H1 (cell line): ENCODE measurements at regions not wholly inside any gene's neighbourhood (a gene's known extent, or its start where the extent isn't known, plus 50 kb on each side); places are given as distances from the start of the nearest gene placed in this dataset.

Experiments
- PHF8 ChIP-seq: fragments of 200-600 bp; sonication (generic); conservative IDR thresholded peaks from 2 replicates; pipeline ENCODE4 v1.7.1; 2012; ENCODE audit warnings: low read depth, mild to moderate bottlenecking, inconsistent platforms, low read length, moderate library complexity
- POLR2AphosphoS5 ChIP-seq: IDR thresholded peaks from 2 replicates; pipeline ENCODE4 v1.6.1; 2011; ENCODE audit warnings: low read depth, low read length
- TF ChIP-seq, protein P1 (sequence below), 3 experiments: IDR thresholded peaks; 1 replicate in 2 of 3; 2 replicates in 1 of 3; pipeline versions ENCODE4 v1.5.1 to v1.6.1; 2011; ENCODE audit warnings: low read length in 3 of 3, mild to moderate bottlenecking in 3 of 3, inconsistent platforms in 2 of 3, low read depth in 1 of 3, moderate library complexity in 1 of 3; ENCODE audit not compliant: insufficient read depth in 1 of 3; ENCODE audit errors: control extremely low read depth in 1 of 3
- TF ChIP-seq, protein P2 (sequence below): fragments of 300-600 bp; sonication (generic); IDR thresholded peaks from 2 replicates; pipeline ENCODE4 v1.7.1; 2012; ENCODE audit warnings: low read length, moderate library complexity, mild to moderate bottlenecking, inconsistent platforms; ENCODE audit not compliant: insufficient replicate concordance

DNA sequence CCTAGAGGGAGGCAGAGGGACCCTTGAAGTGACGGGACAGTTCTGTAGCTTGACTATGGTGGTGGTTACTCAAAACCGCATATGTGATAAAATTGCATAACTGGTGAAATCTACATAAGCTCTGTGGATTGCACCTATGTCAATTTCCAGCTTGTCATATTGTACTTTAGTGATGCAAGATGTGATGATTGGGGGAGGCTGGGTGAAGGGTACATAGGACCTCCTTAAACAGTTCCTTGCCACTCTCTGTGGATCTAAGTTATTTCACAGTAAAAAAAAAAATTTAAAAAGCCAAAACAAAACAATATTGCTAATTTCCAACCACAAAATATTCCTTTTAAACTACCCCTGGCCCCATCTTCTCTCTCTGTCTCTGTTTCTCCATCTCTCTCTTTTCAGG lies 472.6 kb upstream of the SULF2 start (continued):
- TF ChIP-seq, protein P1, sequence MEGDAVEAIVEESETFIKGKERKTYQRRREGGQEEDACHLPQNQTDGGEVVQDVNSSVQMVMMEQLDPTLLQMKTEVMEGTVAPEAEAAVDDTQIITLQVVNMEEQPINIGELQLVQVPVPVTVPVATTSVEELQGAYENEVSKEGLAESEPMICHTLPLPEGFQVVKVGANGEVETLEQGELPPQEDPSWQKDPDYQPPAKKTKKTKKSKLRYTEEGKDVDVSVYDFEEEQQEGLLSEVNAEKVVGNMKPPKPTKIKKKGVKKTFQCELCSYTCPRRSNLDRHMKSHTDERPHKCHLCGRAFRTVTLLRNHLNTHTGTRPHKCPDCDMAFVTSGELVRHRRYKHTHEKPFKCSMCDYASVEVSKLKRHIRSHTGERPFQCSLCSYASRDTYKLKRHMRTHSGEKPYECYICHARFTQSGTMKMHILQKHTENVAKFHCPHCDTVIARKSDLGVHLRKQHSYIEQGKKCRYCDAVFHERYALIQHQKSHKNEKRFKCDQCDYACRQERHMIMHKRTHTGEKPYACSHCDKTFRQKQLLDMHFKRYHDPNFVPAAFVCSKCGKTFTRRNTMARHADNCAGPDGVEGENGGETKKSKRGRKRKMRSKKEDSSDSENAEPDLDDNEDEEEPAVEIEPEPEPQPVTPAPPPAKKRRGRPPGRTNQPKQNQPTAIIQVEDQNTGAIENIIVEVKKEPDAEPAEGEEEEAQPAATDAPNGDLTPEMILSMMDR (IDR thresholded peaks at IDR 0.05; ENCODE audit: control extremely low read depth in 1 of 3, insufficient read depth in 1 of 3, low read depth in 1 of 3, low read length in 3 of 3) = no peak
- no peak for TF ChIP-seq PHF8
- no peak for TF ChIP-seq POLR2AphosphoS5
- TF ChIP-seq, protein P2, sequence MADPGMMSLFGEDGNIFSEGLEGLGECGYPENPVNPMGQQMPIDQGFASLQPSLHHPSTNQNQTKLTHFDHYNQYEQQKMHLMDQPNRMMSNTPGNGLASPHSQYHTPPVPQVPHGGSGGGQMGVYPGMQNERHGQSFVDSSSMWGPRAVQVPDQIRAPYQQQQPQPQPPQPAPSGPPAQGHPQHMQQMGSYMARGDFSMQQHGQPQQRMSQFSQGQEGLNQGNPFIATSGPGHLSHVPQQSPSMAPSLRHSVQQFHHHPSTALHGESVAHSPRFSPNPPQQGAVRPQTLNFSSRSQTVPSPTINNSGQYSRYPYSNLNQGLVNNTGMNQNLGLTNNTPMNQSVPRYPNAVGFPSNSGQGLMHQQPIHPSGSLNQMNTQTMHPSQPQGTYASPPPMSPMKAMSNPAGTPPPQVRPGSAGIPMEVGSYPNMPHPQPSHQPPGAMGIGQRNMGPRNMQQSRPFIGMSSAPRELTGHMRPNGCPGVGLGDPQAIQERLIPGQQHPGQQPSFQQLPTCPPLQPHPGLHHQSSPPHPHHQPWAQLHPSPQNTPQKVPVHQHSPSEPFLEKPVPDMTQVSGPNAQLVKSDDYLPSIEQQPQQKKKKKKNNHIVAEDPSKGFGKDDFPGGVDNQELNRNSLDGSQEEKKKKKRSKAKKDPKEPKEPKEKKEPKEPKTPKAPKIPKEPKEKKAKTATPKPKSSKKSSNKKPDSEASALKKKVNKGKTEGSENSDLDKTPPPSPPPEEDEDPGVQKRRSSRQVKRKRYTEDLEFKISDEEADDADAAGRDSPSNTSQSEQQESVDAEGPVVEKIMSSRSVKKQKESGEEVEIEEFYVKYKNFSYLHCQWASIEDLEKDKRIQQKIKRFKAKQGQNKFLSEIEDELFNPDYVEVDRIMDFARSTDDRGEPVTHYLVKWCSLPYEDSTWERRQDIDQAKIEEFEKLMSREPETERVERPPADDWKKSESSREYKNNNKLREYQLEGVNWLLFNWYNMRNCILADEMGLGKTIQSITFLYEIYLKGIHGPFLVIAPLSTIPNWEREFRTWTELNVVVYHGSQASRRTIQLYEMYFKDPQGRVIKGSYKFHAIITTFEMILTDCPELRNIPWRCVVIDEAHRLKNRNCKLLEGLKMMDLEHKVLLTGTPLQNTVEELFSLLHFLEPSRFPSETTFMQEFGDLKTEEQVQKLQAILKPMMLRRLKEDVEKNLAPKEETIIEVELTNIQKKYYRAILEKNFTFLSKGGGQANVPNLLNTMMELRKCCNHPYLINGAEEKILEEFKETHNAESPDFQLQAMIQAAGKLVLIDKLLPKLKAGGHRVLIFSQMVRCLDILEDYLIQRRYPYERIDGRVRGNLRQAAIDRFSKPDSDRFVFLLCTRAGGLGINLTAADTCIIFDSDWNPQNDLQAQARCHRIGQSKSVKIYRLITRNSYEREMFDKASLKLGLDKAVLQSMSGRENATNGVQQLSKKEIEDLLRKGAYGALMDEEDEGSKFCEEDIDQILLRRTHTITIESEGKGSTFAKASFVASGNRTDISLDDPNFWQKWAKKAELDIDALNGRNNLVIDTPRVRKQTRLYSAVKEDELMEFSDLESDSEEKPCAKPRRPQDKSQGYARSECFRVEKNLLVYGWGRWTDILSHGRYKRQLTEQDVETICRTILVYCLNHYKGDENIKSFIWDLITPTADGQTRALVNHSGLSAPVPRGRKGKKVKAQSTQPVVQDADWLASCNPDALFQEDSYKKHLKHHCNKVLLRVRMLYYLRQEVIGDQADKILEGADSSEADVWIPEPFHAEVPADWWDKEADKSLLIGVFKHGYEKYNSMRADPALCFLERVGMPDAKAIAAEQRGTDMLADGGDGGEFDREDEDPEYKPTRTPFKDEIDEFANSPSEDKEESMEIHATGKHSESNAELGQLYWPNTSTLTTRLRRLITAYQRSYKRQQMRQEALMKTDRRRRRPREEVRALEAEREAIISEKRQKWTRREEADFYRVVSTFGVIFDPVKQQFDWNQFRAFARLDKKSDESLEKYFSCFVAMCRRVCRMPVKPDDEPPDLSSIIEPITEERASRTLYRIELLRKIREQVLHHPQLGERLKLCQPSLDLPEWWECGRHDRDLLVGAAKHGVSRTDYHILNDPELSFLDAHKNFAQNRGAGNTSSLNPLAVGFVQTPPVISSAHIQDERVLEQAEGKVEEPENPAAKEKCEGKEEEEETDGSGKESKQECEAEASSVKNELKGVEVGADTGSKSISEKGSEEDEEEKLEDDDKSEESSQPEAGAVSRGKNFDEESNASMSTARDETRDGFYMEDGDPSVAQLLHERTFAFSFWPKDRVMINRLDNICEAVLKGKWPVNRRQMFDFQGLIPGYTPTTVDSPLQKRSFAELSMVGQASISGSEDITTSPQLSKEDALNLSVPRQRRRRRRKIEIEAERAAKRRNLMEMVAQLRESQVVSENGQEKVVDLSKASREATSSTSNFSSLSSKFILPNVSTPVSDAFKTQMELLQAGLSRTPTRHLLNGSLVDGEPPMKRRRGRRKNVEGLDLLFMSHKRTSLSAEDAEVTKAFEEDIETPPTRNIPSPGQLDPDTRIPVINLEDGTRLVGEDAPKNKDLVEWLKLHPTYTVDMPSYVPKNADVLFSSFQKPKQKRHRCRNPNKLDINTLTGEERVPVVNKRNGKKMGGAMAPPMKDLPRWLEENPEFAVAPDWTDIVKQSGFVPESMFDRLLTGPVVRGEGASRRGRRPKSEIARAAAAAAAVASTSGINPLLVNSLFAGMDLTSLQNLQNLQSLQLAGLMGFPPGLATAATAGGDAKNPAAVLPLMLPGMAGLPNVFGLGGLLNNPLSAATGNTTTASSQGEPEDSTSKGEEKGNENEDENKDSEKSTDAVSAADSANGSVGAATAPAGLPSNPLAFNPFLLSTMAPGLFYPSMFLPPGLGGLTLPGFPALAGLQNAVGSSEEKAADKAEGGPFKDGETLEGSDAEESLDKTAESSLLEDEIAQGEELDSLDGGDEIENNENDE = no peak
